NCI-H2171 treated with DMSO at 0.1 percent for 48 hours (cell line): ENCODE measurements at regions not wholly inside any gene's neighbourhood (a gene's known extent, or its start where the extent isn't known, plus 50 kb on each side); places are given as distances from the start of the nearest gene placed in this dataset.
"Not testable (repeated sequence)": the region's sequence is repeated elsewhere in the genome, so short reads cannot be mapped to it uniquely, and the experiment has no call there.

Experiments
- DNase-seq: peaks from one replicate; lab custom pipeline; 2025; lab: John Stamatoyannopoulos, UW

DNA sequence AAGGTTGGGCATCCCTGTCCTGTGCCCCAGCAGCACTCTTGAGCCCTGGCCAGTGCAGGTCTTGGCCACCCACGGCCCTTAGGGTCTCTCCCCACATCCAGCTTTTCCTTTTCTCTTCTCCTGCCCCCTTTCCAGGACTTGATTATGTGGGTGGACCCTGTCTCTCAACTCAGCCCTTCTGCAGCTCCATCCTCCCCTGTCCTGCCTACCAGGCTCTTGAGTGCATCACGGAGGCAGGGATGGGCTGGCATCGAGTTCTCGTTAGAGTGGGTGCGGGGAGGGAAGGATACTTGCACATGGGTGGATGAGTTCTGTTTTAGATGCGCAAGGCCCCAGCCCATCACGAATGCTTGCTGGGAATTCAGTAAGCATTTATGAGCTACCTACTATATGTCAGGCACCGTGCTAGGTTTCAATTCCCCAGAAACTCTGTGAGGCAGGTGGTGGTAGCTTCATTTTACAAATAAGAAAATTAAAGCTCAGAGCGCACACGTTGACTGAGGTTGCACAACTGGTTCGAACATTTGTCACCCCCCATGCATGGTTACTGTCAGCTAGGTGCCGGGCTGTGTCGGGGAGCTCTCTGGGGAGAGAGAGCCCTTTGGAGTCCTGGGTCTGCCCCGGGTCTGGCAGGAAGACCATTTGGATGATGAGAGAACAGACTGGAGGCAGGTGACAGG lies 144.6 kb upstream of the PITX1 start:
- no peak for DNase-seq

- DNase-seq: no peak
Observed at GRCh38 chr5:135177591-135177990, 143.6 kb upstream of the PITX1 start.

GRCh38 chr5:135176991-135177390 lies 143.0 kb upstream of the PITX1 start:
- no peak for DNase-seq

DNA sequence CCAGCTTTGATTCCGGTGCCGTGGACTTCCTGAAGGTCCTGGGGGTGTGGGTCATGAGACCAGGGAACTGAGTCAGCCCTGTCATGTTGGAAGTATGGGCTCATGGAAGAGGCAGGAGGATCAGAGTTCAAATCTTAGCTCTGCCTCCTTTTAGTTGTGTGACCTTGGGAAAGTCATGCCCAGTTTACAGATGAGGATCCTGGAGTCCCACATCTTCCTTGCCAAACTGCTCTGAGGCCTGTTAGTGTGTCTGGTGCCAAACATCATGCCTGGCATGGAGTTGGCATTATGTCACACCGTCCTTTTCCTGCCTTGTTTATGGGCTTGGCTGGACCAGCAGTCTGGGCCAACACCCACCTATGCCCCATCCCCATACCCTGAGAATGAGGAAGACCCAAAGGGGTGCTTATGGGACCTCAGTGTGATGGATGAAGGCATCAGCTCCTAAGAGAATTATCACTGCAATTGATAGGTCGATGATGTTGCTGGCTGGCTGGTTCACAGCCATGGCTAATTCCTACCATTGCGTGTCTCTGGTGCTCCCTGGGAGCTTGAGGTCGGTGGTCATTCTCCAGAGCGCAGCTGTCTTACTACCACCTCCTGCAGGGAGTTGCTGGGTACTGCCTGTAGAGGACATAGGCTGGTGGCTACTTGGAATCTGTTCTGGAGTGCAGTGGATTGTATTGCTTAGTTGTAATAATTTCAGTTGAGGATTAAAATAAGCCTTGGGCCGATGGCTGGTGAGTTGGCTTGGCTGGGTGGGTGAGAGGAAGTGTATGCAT lies 140.5 kb upstream of the PITX1 start:
- DNase-seq: no peak

GRCh38 chr5:135173662-135174290 lies 139.7 kb upstream of the PITX1 start:
- DNase-seq: no peak

- no peak for DNase-seq
Observed at GRCh38 chr5:135172718-135173117, 138.7 kb upstream of the PITX1 start.

- DNase-seq: no peak
Observed at GRCh38 chr5:135171336-135171735, 137.3 kb upstream of the PITX1 start.

DNA sequence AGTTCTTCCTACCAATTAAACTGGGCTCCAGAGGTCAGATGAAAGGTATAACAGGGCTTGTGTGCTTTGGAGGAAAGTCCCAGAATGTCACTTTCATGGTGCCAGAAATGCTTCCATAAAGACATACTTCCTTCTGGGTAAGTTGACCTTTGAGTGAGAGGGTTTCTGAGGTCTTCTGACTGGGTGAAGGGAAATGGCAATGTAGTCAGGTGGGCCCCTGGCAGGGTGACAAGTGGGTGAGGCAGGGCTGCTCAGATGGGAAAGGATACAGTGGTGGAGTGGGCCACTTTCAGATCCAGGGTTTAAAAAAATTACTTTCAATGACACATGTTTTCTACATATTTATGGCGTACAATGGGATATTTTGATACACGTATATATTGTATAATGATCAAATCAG lies 136.5 kb upstream of the PITX1 start:
- no peak for DNase-seq

- DNase-seq: no peak
Observed at GRCh38 chr5:135169753-135170152, 135.7 kb upstream of the PITX1 start.

- no peak for DNase-seq
Observed at GRCh38 chr5:135167634-135168033, 133.6 kb upstream of the PITX1 start.

DNA sequence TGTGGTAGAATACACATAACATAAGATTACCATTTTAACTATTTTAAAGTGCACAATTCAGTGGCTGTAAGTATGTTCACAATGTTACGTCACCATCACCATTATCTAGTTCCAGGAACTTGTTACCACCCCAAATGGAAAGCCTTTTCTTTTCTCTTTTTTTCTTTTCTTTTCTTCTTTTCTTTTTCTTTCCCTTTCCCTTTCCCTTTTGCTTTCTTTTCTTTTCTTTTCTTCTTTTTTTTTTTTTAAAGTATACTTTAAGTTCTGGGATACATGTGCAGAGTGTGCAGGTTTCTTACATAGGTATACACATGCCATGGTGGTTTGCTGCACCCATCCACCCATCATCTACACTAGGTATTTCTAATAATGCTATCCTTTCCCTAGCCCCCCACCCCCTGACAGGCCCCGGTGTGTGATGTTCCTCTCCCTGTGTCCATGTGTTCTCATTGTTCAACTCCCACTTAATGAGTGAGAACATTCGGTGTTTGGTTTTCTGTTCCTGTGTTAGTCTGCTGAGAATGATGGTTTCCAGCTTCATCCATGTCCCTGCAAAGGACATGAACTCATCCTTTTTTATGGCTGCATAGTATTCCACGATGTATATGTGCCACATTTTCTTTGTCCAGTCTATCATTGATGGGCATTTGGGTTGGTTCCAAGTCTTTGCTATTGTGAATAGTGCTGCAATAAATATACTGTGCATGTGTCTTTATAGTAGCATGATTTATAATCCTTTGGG lies 131.0 kb upstream of the PITX1 start:
- DNase-seq: not testable (repeated sequence)

- no peak for DNase-seq
Observed at GRCh38 chr5:135163964-135164363, 129.9 kb upstream of the PITX1 start.

DNA sequence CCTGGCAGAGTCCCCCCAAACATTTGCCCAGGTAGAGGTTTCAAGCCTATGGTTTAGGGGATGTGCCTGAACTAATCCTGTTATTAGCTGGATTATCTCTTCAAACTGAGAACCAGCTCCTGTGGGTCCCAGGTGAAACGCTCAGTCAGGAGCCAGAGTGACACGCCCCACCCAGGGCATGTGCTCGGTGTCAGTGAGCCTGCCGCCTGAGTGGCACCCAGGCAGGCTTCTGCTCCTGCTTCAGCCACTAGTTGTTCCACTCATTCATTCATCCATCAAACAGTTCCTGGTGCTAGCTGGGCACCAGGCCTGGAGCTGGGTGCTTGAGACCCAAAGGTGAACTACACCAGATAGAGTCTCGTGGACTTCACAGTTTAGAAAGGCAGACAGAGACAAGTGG lies 129.4 kb upstream of the PITX1 start:
- DNase-seq: no peak

DNA sequence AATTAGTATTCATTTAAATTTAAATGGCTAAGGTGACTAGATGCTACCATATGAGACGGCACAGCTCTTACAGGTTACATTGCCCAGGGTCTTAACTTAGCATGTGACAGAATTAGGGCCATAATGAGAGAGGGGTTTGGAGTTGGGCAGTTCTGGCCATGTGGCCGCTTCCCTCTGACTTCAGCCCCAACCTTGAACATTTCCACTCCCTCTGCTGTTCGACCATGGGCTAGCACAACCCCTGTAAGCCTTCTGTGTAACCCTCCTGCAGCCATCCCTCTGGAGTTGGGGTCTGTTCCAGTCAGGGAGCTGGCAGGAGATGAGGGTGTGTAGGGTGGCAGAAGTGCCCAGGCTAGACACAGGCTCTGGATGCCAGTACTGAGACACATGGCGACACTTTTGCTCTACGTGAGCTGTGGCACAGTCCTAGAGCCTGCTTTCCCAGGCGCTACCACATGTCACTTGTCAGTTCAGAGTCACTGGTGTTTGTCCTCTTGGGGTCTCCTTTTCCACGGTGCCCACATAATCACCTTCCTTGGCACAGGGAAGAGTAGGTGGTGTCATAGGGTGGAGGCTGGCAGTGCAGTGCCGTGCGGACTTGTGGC lies 128.7 kb upstream of the PITX1 start:
- DNase-seq: no peak

DNA sequence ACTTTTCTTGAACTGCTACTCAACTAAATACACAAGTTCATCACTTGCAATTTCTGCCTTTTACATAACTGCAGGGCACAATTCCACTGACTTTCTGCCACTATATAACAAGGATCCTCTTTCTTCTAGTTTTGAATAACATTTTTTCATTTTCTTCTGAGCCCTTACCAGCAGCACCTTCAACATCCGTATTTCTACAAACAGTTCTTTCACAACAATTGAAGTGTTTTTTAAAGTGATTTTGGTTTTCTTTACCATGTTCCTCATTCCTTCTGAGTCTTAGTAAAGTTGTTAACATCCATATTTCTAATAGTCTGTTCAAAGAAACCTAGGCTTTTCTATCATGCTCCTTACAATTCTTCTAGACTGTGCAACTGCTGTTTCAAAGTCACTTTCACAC lies 127.2 kb upstream of the PITX1 start:
- no peak for DNase-seq

DNA sequence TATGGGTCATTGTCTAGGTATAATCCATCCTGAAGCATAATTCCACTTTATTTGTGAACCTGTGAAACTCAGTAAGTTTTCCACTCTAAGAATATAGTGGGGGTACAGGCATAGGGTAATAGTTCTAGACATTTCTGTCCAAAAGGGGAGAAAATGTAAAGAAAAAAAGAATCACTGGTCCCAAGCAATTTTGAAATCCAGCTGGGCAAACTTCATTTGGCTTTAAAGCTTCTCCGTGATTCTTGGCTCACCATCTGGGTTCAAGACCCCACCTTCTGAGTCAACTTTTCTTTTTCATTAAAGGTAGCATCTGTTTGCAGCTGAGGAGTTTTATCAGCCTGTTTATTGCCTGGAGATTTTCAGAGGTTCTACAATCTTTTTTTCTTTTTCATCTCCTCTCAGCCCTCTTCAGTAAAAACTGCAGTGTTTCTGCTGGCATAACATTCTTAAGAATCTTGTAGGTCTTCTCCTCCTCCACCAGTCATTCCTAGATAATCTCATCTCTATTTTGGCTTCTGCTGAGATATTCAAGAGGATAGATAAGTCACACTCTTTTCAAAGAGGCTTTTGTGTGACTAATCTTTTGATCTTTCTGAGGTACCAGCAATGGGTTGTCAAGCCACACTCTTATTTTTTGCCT lies 126.1 kb upstream of the PITX1 start:
- no peak for DNase-seq

- no peak for DNase-seq
Observed at GRCh38 chr5:135159626-135160025, 125.6 kb upstream of the PITX1 start.

DNA sequence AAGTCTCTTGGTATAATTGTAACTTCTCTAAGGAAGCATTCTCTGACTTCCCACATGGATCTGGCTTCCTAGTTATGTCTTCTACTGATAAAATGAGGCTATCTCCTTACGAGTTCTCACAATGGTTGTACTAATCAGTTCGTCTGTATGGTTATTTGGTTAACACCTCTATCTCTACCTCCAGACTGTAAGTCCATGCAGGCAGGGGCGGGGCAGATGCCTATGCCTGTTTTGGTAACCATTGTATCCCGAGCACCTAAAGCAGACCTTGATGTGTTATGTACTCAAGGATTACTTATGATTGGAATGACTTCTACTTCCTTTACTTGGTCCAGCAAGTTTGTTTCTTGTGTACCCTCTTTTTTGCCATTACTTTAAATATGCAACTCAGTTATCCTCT lies 125.0 kb upstream of the PITX1 start:
- DNase-seq: no peak

- no peak for DNase-seq
Observed at GRCh38 chr5:135158314-135158697, 124.3 kb upstream of the PITX1 start.

GRCh38 chr5:135157421-135158313 lies 123.6 kb upstream of the PITX1 start:
- no peak for DNase-seq
